ENCODE measurements at regions not wholly inside any gene's neighbourhood (a gene's known extent, or its start where the extent isn't known, plus 50 kb on each side); places are given as distances from the start of the nearest gene placed in this dataset.
"Not testable (repeated sequence)": the region's sequence is repeated elsewhere in the genome, so short reads cannot be mapped to it uniquely, and the experiment has no call there.

DNA sequence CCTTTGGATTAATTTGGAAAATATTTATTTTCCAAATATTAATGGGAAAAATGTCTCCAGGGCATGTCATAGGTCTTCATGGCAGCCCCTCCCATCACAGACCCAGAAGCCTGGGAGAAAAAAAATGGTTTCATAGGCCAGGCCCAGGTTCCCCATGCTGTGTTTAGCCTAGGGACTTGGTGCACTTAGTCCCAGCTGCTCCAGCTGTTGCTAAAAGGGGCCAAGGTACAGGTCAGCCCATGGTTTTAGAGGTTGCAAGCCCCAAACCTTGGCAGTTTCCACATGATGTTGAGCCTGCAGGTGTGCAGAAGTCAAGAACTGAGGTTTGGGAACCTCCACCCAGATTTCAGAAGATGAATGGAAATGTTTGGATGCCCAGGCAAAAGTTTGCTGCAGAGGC, 309.6 kb downstream of the SOCS6 start:
- H3K4me3 ChIP-seq (ENCODE audit: low read depth, low read length) = no peak overlapping the region
- DNase-seq (ENCODE audit: low read depth) = no peak
- TF ChIP-seq, protein P1, sequence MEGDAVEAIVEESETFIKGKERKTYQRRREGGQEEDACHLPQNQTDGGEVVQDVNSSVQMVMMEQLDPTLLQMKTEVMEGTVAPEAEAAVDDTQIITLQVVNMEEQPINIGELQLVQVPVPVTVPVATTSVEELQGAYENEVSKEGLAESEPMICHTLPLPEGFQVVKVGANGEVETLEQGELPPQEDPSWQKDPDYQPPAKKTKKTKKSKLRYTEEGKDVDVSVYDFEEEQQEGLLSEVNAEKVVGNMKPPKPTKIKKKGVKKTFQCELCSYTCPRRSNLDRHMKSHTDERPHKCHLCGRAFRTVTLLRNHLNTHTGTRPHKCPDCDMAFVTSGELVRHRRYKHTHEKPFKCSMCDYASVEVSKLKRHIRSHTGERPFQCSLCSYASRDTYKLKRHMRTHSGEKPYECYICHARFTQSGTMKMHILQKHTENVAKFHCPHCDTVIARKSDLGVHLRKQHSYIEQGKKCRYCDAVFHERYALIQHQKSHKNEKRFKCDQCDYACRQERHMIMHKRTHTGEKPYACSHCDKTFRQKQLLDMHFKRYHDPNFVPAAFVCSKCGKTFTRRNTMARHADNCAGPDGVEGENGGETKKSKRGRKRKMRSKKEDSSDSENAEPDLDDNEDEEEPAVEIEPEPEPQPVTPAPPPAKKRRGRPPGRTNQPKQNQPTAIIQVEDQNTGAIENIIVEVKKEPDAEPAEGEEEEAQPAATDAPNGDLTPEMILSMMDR (IDR thresholded peaks at IDR 0.05; ENCODE audit: insufficient read depth, low read depth, low read length) = no peak

DNA sequence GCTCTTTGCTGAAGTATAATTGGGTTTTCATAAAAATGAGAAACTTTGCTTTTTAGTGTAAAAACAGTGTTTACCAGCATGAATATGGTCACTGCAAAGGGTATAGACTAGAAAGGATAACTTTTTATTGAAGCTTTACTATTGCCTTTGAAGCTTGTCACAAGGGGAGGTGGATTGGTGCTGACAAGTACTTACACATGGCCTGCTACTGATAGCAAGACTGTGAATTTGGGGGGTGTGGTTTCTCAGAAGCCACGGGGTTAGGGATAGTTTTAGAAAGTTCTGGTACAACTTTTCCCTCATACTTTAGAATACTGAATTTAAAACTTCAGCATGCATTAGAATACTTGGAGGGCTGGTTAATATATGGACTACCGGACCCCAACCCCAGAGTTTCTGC, 294.1 kb downstream of the SOCS6 start:
- H3K4me3 ChIP-seq (ENCODE audit: low read depth, low read length) = no peak overlapping the region
- no peak for DNase-seq (ENCODE audit: low read depth)
- TF ChIP-seq, protein P1 (IDR thresholded peaks at IDR 0.05; ENCODE audit: insufficient read depth, low read depth, low read length) = no peak

DNA sequence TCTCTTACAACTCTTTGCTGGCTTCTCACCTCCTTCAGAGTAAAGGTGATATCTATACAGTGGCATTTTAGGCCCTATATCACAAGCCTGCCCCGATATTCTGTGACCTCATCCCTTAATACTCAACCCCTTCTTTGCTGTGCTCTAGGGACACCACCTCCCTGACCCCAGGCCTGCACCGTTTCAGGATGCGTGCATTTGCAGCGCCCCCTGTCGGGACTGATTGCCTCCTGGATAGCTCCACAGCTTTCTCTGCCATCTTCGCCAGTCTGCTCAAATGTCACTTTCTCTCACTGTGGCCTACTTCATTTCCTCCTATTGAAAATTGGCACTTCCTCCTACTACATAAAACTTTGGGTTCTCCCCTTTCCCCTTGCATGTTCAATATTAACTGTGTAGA, 289.6 kb downstream of the SOCS6 start:
- H3K4me3 ChIP-seq (ENCODE audit: low read depth, low read length) = no peak overlapping the region
- TF ChIP-seq, protein P1 (IDR thresholded peaks at IDR 0.05; ENCODE audit: insufficient read depth, low read depth, low read length) = no peak
- no peak for DNase-seq (ENCODE audit: low read depth)

DNA sequence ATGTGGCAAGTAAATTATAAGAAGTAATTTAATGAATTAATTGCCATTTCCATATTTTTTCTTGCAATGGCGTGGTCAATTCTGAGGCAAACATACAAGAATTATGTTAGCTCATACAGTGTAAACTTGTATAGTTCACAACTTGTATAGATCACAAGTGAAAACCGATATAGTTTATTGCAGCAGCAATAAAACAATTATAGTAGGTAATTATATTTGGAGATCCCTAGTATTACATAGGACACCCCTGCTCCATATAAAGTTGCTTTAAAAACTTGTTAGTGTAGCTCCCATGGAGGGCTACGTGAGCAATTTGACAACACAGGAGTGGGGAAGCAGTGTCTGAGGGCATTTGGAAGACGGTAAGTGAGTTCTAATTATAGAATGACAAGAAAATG, 288.2 kb downstream of the SOCS6 start:
- DNase-seq (ENCODE audit: low read depth) = no peak
- H3K4me3 ChIP-seq (ENCODE audit: low read depth, low read length) = no peak overlapping the region
- TF ChIP-seq, protein P1 (IDR thresholded peaks at IDR 0.05; ENCODE audit: insufficient read depth, low read depth, low read length) = no peak

DNA sequence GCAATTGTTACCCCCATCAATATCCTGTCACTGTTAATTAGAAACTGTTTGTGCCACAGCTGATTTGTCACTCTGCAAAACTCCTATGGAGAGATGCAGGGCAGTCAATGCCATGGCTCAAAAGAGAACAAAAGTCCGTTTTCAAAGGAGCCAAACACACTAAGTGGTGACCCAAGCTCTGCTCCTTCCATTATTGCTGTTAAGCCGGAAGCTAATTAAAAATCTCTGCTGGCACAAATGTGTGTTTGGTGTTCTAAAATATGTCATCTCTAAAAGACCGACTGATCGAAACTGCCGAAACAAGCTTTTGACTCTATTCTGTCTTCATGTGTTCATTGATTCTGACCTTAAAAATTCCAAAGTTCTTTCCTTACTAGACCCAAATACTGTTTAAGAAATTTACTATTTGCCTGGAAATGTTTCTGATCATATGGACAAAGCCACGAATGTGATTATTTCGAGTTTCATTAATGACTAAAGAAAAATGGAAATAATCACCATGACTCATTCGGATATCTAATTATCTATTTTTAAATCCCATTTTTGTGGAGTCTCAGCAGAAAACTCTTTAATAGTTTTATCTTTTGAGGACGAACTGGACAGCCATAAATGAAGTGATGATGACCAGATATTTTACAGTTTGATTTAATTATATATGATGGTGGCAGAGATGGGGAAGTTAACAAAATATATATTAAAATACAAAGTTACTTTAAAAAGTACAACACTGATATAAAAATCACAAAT, 287.6 kb downstream of the SOCS6 start:
- DNase-seq (ENCODE audit: low read depth) = no peak
- H3K4me3 ChIP-seq (ENCODE audit: low read depth, low read length) = no peak overlapping the region
- TF ChIP-seq, protein P1 (IDR thresholded peaks at IDR 0.05; ENCODE audit: insufficient read depth, low read depth, low read length) = no peak

DNA sequence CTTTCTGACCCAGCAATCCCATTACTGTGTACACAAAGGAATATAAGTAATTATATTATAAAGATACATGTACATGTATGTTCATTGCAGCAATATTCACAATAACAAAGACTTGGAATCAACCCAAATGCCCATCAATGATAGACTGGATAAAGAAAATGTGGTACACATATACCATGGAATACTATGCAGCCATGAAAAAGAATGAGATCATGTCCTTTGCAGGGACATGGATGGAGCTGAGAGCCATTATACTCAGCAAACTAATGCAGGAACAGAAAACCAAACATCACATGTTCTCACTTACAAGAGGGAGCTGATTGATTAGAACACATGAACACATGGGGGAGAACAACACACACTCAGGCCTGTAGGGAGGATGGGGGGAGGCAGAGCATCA, 286.1 kb downstream of the SOCS6 start:
- DNase-seq (ENCODE audit: low read depth); H3K4me3 ChIP-seq (ENCODE audit: low read depth, low read length): not testable (repeated sequence)

DNA sequence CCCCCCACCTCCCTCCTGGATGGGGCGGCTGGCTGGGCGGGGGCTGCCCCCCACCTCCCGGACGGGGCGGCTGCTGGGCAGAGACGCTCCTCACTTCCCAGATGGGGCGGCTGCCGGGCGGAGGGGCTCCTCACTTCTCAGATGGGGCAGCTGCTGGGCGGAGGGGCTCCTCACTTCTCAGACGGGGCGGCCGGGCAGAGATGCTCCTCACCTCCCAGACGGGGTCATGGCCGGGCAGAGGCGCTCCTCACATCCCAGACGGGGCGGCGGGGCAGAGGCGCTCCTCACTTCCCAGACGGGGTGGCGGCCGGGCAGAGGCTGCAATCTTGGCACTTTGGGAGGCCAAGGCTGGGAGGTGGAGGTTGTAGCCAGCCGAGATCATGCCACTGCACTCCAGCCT, 280.8 kb downstream of the SOCS6 start:
- H3K4me3 ChIP-seq (ENCODE audit: low read depth, low read length); DNase-seq (ENCODE audit: low read depth): not testable (repeated sequence)

DNA sequence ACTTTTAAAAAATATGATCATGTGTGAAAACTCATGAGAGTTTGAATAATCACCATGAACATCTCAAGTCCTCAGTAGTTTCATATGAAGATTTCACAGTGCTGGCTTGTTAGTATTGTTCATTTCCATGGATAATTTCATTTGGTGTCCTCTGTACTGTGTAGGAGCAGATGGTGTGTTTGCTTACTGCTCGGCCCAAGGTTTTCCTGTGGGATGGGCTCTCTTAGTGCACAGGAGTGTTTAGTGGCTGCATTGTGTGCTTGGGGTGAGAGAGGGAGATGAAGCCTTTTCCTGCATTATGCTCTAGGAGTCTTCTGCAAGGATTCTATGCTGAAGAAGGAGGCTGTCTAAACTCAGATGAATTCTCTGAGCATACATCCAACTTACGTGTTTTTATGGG, 270.6 kb downstream of the SOCS6 start:
- TF ChIP-seq, protein P1 (IDR thresholded peaks at IDR 0.05; ENCODE audit: insufficient read depth, low read depth, low read length) = no peak
- no peak overlapping the region for H3K4me3 ChIP-seq (ENCODE audit: low read depth, low read length)
- no peak for DNase-seq (ENCODE audit: low read depth)

All from fibroblast of villous mesenchyme (primary cell).